B cell (primary cell): ENCODE measurements at regions not wholly inside any gene's neighbourhood (a gene's known extent, or its start where the extent isn't known, plus 50 kb on each side); places are given as distances from the start of the nearest gene placed in this dataset.
A peak's percentile ranks its signal among the peaks of the same experiment; 100 is the strongest.

Experiments
- ATAC-seq: fragments of 200-7000 bp; cut with Tn5 transposase; one replicate; pipeline ENCODE4 v1.10.0; 2021; ENCODE audit warnings: low read depth, mild to moderate bottlenecking, moderate number of reproducible peaks, moderate library complexity
- CTCF ChIA-PET: fragments of 350-600 bp; sonication (Branson Sonifier 250); formaldehyde crosslinking; loops from one replicate; lab custom pipeline; 2021; ENCODE audit warnings: antibody characterized with exemption, inconsistent platforms; lab: Charles Lee
- POLR2A ChIA-PET: fragments of 350-600 bp; sonication (Branson Sonifier 250); formaldehyde crosslinking; loops from one replicate; lab custom pipeline; 2021; ENCODE audit warnings: antibody characterized with exemption; lab: Charles Lee
- DNase-seq: peaks from one replicate; pipeline ENCODE4 v3.0.0; 2013
- H2AFZ ChIP-seq: 2 replicates; pipeline ENCODE4 v1.6.1; 2012; ENCODE audit warnings: mild to moderate bottlenecking, low read depth, low read length; ENCODE audit not compliant: insufficient read depth, poor library complexity, severe bottlenecking
- H3K27ac ChIP-seq, 2 donors: 1 replicate in 1 of 2; 2 replicates in 1 of 2; pipeline ENCODE4 v1.5.1; 2012 to 2013; ENCODE audit warnings: low read length in 2 of 2, mild to moderate bottlenecking in 2 of 2, moderate library complexity in 1 of 2
- H3K27me3 ChIP-seq, 4 experiments: fragments of 200-600 bp in 1 of 4; sonication (generic) in 1 of 4; replicated peaks in 1 of 4; 1 replicate in 2 of 4; 2 replicates in 2 of 4; pipeline versions ENCODE4 v1.6.1 to v1.7.0; 2013 to 2016; ENCODE audit warnings: low read length in 3 of 4, mild to moderate bottlenecking in 2 of 4, mixed read lengths in 1 of 4, moderate library complexity in 1 of 4; ENCODE audit not compliant: insufficient read depth in 4 of 4, control insufficient read depth in 3 of 4; ENCODE audit errors: control extremely low read depth in 1 of 4
- H3K36me3 ChIP-seq, 2 experiments: replicated peaks in 1 of 2; 1 replicate in 1 of 2; 2 replicates in 1 of 2; pipeline versions ENCODE4 v1.6.1 to v1.7.1; 2013; ENCODE audit warnings: low read length in 1 of 2; ENCODE audit not compliant: insufficient read depth in 2 of 2, control insufficient read depth in 1 of 2; ENCODE audit errors: control extremely low read depth in 1 of 2, extremely low read depth in 1 of 2
- H3K4me1 ChIP-seq, 2 donors: fragments of 200-600 bp in 1 of 2; sonication (generic) in 1 of 2; 1 replicate in 1 of 2; 2 replicates in 1 of 2; pipeline versions ENCODE4 v1.5.1 to v1.6.1; 2013 to 2017; ENCODE audit warnings: low read length in 2 of 2; ENCODE audit not compliant: control insufficient read depth in 2 of 2, insufficient read depth in 2 of 2
- H3K4me2 ChIP-seq: replicated peaks from 2 replicates; pipeline ENCODE3; 2012; ENCODE audit warnings: mild to moderate bottlenecking, low read depth, low read length; ENCODE audit not compliant: poor library complexity, severe bottlenecking
- H3K4me3 ChIP-seq, 5 experiments: fragments of 200-600 bp in 1 of 5; sonication (generic) in 1 of 5; 1 replicate in 3 of 5; 2 replicates in 2 of 5; pipeline versions ENCODE4 v1.5.1 to v1.7.0; 2011 to 2016; ENCODE audit warnings: low read length in 4 of 5, mild to moderate bottlenecking in 4 of 5, low read depth in 2 of 5, control low read depth in 1 of 5, moderate library complexity in 1 of 5; ENCODE audit not compliant: insufficient read depth in 1 of 5; ENCODE audit errors: control extremely low read depth in 1 of 5, extremely low read depth in 1 of 5
- H3K79me2 ChIP-seq: fragments of 200-600 bp; sonication (generic); one replicate; pipeline ENCODE4 v1.6.0; 2016; ENCODE audit warnings: low read length; ENCODE audit not compliant: control insufficient read depth, insufficient read depth
- H3K9ac ChIP-seq: fragments of 200-600 bp; sonication (generic); 2 replicates; pipeline ENCODE4 v1.6.1; 2017; ENCODE audit warnings: mild to moderate bottlenecking, low read length, moderate library complexity
- H3K9me3 ChIP-seq, 3 donors: one replicate each; pipeline versions ENCODE4 v1.6.1 to v1.7.1; 2013; ENCODE audit warnings: low read length in 2 of 3; ENCODE audit not compliant: control insufficient read depth in 2 of 3, insufficient read depth in 1 of 3; ENCODE audit errors: control extremely low read depth in 1 of 3
- H4K20me1 ChIP-seq: 2 replicates; pipeline ENCODE4 v1.6.0; 2012; ENCODE audit warnings: mild to moderate bottlenecking, low read length; ENCODE audit not compliant: insufficient read depth, control insufficient read depth, poor library complexity, severe bottlenecking
- H3K27ac Mint-ChIP-seq: one replicate; pipeline ENCODE4 v1.8.0; 2021; ENCODE audit warnings: mixed read lengths
- H3K27me3 Mint-ChIP-seq: one replicate; pipeline ENCODE4 v1.8.0; 2021; ENCODE audit warnings: mixed read lengths
- H3K4me1 Mint-ChIP-seq: one replicate; pipeline ENCODE4 v1.8.0; 2021; ENCODE audit warnings: mixed read lengths
- H3K4me3 Mint-ChIP-seq: one replicate; pipeline ENCODE4 v1.8.0; 2021; ENCODE audit warnings: mixed read lengths
- H3K9me3 Mint-ChIP-seq: one replicate; pipeline ENCODE4 v1.8.0; 2022; ENCODE audit warnings: mixed read lengths; ENCODE audit not compliant: insufficient read depth
- CTCF ChIP-seq: fragments of 200-600 bp; IDR thresholded peaks from one replicate; pipeline ENCODE4 v1.8.0; 2022; ENCODE audit warnings: antibody characterized with exemption, mild to moderate bottlenecking
- EZH2 ChIP-seq: IDR thresholded peaks from 2 replicates; pipeline ENCODE4 v1.6.1; 2012; ENCODE audit warnings: borderline replicate concordance, low read depth, mild to moderate bottlenecking, moderate library complexity, low read length; ENCODE audit not compliant: insufficient read depth, poor library complexity, severe bottlenecking
- WGBS: methylation state at CpG from one replicate; pipeline ENCODE4 v1.1.5; 2013; ENCODE audit warnings: missing lambda C conversion rate; ENCODE audit not compliant: insufficient coverage; 5-methylcytosine and 5-hydroxymethylcytosine counted together
- intact Hi-C: fragments of 100-400 bp; cut with micrococcal nuclease; formaldehyde crosslinking; loops from one replicate; pipeline ENCODE4 v1.10.0; 2022

- H3K36me3 ChIP-seq, result no peaks in the 10 kb centered on the region
- POLR2A ChIA-PET, result no interaction called here
- Mint-ChIP-seq H3K27ac (no peak overlapping the region), H3K27me3 (no peaks in the 10 kb centered on the region), H3K9me3 (no peaks in the 10 kb centered on the region), H3K4me1 (peaks cover 7% of the 10 kb centered on the region), H3K4me3 (no peak overlapping the region)
- H3K79me2 ChIP-seq, result no peaks in the 10 kb centered on the region
- no CpG with 5 or more reads among the region's 2 CpGs for WGBS
- H3K9ac ChIP-seq, result no peak overlapping the region
- no peaks in the 10 kb centered on the region for H3K4me1 ChIP-seq
- no peaks in the 10 kb centered on the region for H4K20me1 ChIP-seq
- no peak overlapping the region for H2AFZ ChIP-seq
- CTCF ChIA-PET, result interaction anchor here (1.1 to 1.6 kb wide), 3 partner anchors 110 to 238 kb away, joined by 3 to 8 read pairs (median 4); partner anchors contain the start of gene ST8SIA4
- ATAC-seq (no peak), DNase-seq (no peak)
- H3K4me3 ChIP-seq, result no peak overlapping the region
- TF ChIP-seq EZH2, result no peak
- TF ChIP-seq CTCF, result no peak
- H3K4me2 ChIP-seq, result no peak overlapping the region
- intact Hi-C loops, result no loop called here
- no peak overlapping the region for H3K27ac ChIP-seq
- no peaks in the 10 kb centered on the region for H3K27me3 ChIP-seq
- no peaks in the 10 kb centered on the region for H3K9me3 ChIP-seq
Observed at GRCh38 chr5:101012880-101013279, 109.8 kb upstream of the ST8SIA4 start.

GRCh38 chr5:101009758-101010519, 106.9 kb upstream of the ST8SIA4 start:
- peaks cover 7% of the 10 kb centered on the region for H3K4me1 Mint-ChIP-seq
- ATAC-seq, result peak; percentile 36
- no peak overlapping the region for H3K4me3 ChIP-seq
- 84% methylated on average over 8 of the region's 9 CpGs for WGBS
- no peak overlapping the region for H3K4me2 ChIP-seq
- POLR2A ChIA-PET, result no interaction called here
- H3K36me3 ChIP-seq, result no peaks in the 10 kb centered on the region
- no peak overlapping the region for H3K9ac ChIP-seq
- H3K27ac ChIP-seq, result no peak overlapping the region
- no peaks in the 10 kb centered on the region for H3K9me3 Mint-ChIP-seq
- H3K4me1 ChIP-seq, result no peaks in the 10 kb centered on the region
- no peaks in the 10 kb centered on the region for H3K9me3 ChIP-seq
- no peaks in the 10 kb centered on the region for H3K79me2 ChIP-seq
- H3K27me3 Mint-ChIP-seq, result no peaks in the 10 kb centered on the region
- TF ChIP-seq EZH2 (no peak), CTCF (no peak)
- peak; percentile 19 for DNase-seq
- no peaks in the 10 kb centered on the region for H4K20me1 ChIP-seq
- H3K4me3 Mint-ChIP-seq, result no peak overlapping the region
- intact Hi-C loops, result no loop called here
- no peak overlapping the region for H3K27ac Mint-ChIP-seq
- H3K27me3 ChIP-seq, result no peaks in the 10 kb centered on the region
- no peak overlapping the region for H2AFZ ChIP-seq
- CTCF ChIA-PET, result interaction anchor here (1.1 kb wide), 2 partner anchors 73 to 236 kb away, joined by 3 to 4 read pairs; no protein-coding TSS in a partner anchor
